WTC11 (cell line): ENCODE measurements at regions not wholly inside any gene's neighbourhood (a gene's known extent, or its start where the extent isn't known, plus 50 kb on each side); places are given as distances from the start of the nearest gene placed in this dataset.

ENCODE experiments used
- ATF3 ChIP-seq: sonication (generic); formaldehyde crosslinking; conservative IDR thresholded peaks from 2 replicates; pipeline ENCODE4 v1.8.1; 2022; ENCODE audit warnings: mild to moderate bottlenecking, missing genetic modification reagents
- FOXP4 ChIP-seq: sonication (generic); formaldehyde crosslinking; IDR thresholded peaks from 2 replicates; pipeline ENCODE4 v1.8.0; 2022; ENCODE audit warnings: mild to moderate bottlenecking, missing genetic modification reagents
- GTF2I ChIP-seq: fragments of 250-450 bp; sonication (Bioruptor Pico); conservative IDR thresholded peaks from 2 replicates; pipeline ENCODE4 v1.4.0; 2021; ENCODE audit warnings: mild to moderate bottlenecking
- MAX ChIP-seq: sonication (generic); formaldehyde crosslinking; IDR thresholded peaks from 2 replicates; pipeline ENCODE4 v1.8.0; 2022; ENCODE audit warnings: mild to moderate bottlenecking, missing genetic modification reagents
- NFE2L1 ChIP-seq: sonication (generic); formaldehyde crosslinking; IDR thresholded peaks from 2 replicates; pipeline ENCODE4 v1.8.1; 2023; ENCODE audit warnings: missing genetic modification reagents
- ZBTB43 ChIP-seq: sonication (generic); formaldehyde crosslinking; IDR thresholded peaks from 2 replicates; pipeline ENCODE4 v1.8.1; 2023; ENCODE audit warnings: mild to moderate bottlenecking, missing genetic modification reagents
- ZNF121 ChIP-seq: sonication (generic); formaldehyde crosslinking; IDR thresholded peaks from 2 replicates; pipeline ENCODE4 v1.8.0; 2023; ENCODE audit warnings: missing genetic modification reagents
- TF ChIP-seq, protein P1 (sequence below): fragments of 200-600 bp; IDR thresholded peaks from 2 replicates; pipeline ENCODE4 v1.8.0; 2022; ENCODE audit warnings: antibody characterized with exemption
- TF ChIP-seq, protein P2 (sequence below): sonication (generic); formaldehyde crosslinking; conservative IDR thresholded peaks from 2 replicates; pipeline ENCODE4 v1.8.1; 2023; ENCODE audit warnings: mild to moderate bottlenecking, low read depth, missing genetic modification reagents, moderate library complexity
- TF ChIP-seq, protein P3 (sequence below): sonication (generic); formaldehyde crosslinking; IDR thresholded peaks from 2 replicates; pipeline ENCODE4 v1.8.0; 2023; ENCODE audit warnings: missing genetic modification reagents

DNA sequence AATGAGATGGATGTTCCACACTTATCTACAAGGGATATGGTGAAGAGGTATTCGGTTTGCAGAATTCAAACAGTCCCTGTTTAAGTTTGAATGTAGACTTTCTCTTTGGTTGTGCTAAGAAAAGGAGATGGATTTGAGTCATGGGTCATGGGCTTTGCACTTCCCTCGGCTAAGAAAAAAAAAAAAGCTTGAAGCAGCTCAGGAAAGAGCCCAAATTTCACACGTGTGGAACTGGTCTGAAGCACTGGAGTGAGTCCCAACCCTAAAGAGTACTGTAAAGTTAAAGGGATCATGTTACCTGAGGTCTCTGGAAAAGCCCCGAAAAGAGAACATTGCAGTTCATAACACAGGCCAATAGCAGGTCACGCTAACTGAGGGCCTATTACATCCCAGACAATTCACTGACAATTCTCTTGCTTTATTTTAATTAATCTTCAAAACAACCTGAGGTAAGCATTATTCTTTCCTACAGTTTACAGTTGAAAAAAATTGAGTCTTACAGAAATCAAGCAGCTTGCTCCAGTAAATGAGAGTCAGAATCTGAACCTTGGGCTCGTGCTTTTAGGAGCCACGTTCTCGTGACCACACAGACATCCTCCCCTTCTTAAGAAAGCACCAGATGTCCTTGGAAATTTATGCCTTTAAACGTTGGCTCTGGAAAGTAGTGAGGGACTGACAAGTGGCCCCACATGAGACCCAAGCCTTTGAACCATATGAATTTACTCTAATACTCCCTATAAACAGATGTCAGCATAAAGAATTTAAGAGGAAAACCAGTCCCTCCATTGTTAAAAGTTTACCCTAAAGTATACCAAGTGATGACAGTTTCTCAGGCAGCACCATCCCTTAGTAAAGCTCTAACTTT is 89.3 kb downstream of the MAD2L1 start:
- TF ChIP-seq MAX (CRISPR knock-in tag) (no peak), FOXP4 (CRISPR knock-in tag) (no peak), ZNF121 (CRISPR knock-in tag) (no peak), ZBTB43 (CRISPR knock-in tag) (no peak), NFE2L1 (CRISPR knock-in tag) (no peak), ATF3 (CRISPR knock-in tag) (no peak), GTF2I (CRISPR knock-in tag) (no peak)
- TF ChIP-seq, protein P1, sequence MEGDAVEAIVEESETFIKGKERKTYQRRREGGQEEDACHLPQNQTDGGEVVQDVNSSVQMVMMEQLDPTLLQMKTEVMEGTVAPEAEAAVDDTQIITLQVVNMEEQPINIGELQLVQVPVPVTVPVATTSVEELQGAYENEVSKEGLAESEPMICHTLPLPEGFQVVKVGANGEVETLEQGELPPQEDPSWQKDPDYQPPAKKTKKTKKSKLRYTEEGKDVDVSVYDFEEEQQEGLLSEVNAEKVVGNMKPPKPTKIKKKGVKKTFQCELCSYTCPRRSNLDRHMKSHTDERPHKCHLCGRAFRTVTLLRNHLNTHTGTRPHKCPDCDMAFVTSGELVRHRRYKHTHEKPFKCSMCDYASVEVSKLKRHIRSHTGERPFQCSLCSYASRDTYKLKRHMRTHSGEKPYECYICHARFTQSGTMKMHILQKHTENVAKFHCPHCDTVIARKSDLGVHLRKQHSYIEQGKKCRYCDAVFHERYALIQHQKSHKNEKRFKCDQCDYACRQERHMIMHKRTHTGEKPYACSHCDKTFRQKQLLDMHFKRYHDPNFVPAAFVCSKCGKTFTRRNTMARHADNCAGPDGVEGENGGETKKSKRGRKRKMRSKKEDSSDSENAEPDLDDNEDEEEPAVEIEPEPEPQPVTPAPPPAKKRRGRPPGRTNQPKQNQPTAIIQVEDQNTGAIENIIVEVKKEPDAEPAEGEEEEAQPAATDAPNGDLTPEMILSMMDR, result no peak
- TF ChIP-seq, protein P2, sequence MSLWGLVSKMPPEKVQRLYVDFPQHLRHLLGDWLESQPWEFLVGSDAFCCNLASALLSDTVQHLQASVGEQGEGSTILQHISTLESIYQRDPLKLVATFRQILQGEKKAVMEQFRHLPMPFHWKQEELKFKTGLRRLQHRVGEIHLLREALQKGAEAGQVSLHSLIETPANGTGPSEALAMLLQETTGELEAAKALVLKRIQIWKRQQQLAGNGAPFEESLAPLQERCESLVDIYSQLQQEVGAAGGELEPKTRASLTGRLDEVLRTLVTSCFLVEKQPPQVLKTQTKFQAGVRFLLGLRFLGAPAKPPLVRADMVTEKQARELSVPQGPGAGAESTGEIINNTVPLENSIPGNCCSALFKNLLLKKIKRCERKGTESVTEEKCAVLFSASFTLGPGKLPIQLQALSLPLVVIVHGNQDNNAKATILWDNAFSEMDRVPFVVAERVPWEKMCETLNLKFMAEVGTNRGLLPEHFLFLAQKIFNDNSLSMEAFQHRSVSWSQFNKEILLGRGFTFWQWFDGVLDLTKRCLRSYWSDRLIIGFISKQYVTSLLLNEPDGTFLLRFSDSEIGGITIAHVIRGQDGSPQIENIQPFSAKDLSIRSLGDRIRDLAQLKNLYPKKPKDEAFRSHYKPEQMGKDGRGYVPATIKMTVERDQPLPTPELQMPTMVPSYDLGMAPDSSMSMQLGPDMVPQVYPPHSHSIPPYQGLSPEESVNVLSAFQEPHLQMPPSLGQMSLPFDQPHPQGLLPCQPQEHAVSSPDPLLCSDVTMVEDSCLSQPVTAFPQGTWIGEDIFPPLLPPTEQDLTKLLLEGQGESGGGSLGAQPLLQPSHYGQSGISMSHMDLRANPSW (CRISPR knock-in tag), result no peak
- TF ChIP-seq, protein P3, sequence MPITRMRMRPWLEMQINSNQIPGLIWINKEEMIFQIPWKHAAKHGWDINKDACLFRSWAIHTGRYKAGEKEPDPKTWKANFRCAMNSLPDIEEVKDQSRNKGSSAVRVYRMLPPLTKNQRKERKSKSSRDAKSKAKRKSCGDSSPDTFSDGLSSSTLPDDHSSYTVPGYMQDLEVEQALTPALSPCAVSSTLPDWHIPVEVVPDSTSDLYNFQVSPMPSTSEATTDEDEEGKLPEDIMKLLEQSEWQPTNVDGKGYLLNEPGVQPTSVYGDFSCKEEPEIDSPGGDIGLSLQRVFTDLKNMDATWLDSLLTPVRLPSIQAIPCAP (CRISPR knock-in tag), result no peak
